COR-L47 (cell line): ENCODE measurements at regions not wholly inside any gene's neighbourhood (a gene's known extent, or its start where the extent isn't known, plus 50 kb on each side); places are given as distances from the start of the nearest gene placed in this dataset.
A peak's percentile ranks its signal among the peaks of the same experiment; 100 is the strongest.

Experiments used
- DNase-seq: peaks from one replicate; lab custom pipeline; 2025; lab: John Stamatoyannopoulos, UW

GRCh38 chr13:22189176-22190048 lies 518.5 kb downstream of the FGF9 start:
- no peak for DNase-seq

GRCh38 chr13:22193070-22193469 lies 522.2 kb downstream of the FGF9 start:
- no peak for DNase-seq

- DNase-seq = no peak
Observed at GRCh38 chr13:22194106-22194805, 523.4 kb downstream of the FGF9 start.

GRCh38 chr13:22195726-22196125 lies 524.9 kb downstream of the FGF9 start:
- DNase-seq = no peak

- no peak for DNase-seq
Observed at GRCh38 chr13:22196777-22197176, 525.9 kb downstream of the FGF9 start.

GRCh38 chr13:22198001-22198400 lies 527.1 kb downstream of the FGF9 start:
- DNase-seq = no peak

- no peak for DNase-seq
Observed at GRCh38 chr13:22198641-22199217, 527.9 kb downstream of the FGF9 start.

GRCh38 chr13:22200440-22200839 lies 529.6 kb downstream of the FGF9 start:
- DNase-seq = no peak

- DNase-seq = no peak
Observed at GRCh38 chr13:22201375-22201925, 530.6 kb downstream of the FGF9 start.

- no peak for DNase-seq
Observed at GRCh38 chr13:22210134-22210930, 539.5 kb downstream of the FGF9 start.

GRCh38 chr13:22211876-22212275 lies 541.0 kb downstream of the FGF9 start:
- DNase-seq = no peak

GRCh38 chr13:22212576-22212975 lies 541.7 kb downstream of the FGF9 start:
- DNase-seq = no peak

GRCh38 chr13:22214184-22214583 lies 543.3 kb downstream of the FGF9 start:
- DNase-seq = no peak

GRCh38 chr13:22218797-22219196 lies 547.9 kb downstream of the FGF9 start:
- no peak for DNase-seq

GRCh38 chr13:22219709-22220108 lies 548.8 kb downstream of the FGF9 start:
- no peak for DNase-seq

- peak; percentile 92 for DNase-seq
Observed at GRCh38 chr13:22220151-22221135, 549.6 kb downstream of the FGF9 start.

GRCh38 chr13:22223411-22223810 lies 552.5 kb downstream of the FGF9 start:
- no peak for DNase-seq

- DNase-seq = no peak
Observed at GRCh38 chr13:22226086-22226485, 555.2 kb downstream of the FGF9 start.

GRCh38 chr13:22227895-22228294 lies 557.0 kb downstream of the FGF9 start:
- no peak for DNase-seq

GRCh38 chr13:22229916-22230315 lies 559.0 kb downstream of the FGF9 start:
- no peak for DNase-seq

- peak; percentile 24 for DNase-seq
Observed at GRCh38 chr13:22232186-22232585, 561.3 kb downstream of the FGF9 start.
